ENCODE measurements at regions not wholly inside any gene's neighbourhood (a gene's known extent, or its start where the extent isn't known, plus 50 kb on each side); places are given as distances from the start of the nearest gene placed in this dataset.

DNA sequence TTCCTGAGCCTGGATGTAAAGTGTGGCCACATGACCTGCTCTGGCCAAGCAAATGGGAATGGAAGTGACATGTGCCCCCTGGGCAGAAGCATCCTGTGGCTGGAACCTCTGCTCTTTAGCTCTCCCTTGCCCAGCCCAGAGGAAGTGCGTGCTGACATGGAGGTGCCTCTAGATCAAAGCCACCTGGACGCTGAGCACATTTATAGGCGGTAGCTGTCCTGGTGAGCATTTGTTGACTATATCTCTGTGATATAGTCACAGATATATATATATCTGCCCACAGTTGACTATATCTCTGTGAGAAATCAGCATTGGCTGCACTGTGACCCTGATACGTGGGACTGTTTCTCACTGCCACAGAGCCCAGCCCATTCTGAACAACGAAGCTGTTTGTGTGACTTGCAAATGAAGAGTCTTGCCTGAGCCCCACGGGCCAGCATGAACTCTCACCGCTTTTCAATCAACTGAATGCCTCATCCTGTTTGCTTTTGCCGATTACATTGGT is 118.8 kb downstream of the C16orf95 start:
- DNase-seq (ENCODE audit: low spot score): no peak
- H3K36me3 ChIP-seq (ENCODE audit: insufficient read depth, low read length, poor library complexity, severe bottlenecking): no peaks in the 10 kb centered on the region
- H3K27ac ChIP-seq (ENCODE audit: low read depth, low read length, poor library complexity, severe bottlenecking): no peak overlapping the region
- TF ChIP-seq, protein P1, sequence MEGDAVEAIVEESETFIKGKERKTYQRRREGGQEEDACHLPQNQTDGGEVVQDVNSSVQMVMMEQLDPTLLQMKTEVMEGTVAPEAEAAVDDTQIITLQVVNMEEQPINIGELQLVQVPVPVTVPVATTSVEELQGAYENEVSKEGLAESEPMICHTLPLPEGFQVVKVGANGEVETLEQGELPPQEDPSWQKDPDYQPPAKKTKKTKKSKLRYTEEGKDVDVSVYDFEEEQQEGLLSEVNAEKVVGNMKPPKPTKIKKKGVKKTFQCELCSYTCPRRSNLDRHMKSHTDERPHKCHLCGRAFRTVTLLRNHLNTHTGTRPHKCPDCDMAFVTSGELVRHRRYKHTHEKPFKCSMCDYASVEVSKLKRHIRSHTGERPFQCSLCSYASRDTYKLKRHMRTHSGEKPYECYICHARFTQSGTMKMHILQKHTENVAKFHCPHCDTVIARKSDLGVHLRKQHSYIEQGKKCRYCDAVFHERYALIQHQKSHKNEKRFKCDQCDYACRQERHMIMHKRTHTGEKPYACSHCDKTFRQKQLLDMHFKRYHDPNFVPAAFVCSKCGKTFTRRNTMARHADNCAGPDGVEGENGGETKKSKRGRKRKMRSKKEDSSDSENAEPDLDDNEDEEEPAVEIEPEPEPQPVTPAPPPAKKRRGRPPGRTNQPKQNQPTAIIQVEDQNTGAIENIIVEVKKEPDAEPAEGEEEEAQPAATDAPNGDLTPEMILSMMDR (conservative IDR thresholded peaks at IDR 0.05; ENCODE audit: low read depth, low read length): no peak
- TF ChIP-seq EZH2 (IDR thresholded peaks at IDR 0.05; ENCODE audit: borderline replicate concordance, low read depth, low read length, poor library complexity, severe bottlenecking): no peak
- no peaks in the 10 kb centered on the region for H3K4me1 ChIP-seq (ENCODE audit: insufficient read depth, low read length, poor library complexity, severe bottlenecking)
- intact Hi-C loops (cut with micrococcal nuclease; ENCODE audit: unreplicated experiment): no loop called here
- H3K27me3 ChIP-seq (replicated peaks; ENCODE audit: insufficient read depth, low read depth, low read length, poor library complexity): no peaks in the 10 kb centered on the region
- no peak overlapping the region for H3K4me3 ChIP-seq (ENCODE audit: low read depth, low read length, poor library complexity, severe bottlenecking)
- ChIA-PET POLR2A (ENCODE audit: low non-redundant PET) (no interaction called here), CTCF (no interaction called here)
- BruUV-seq (replicated peaks): no TSS peak
- H3K9me3 ChIP-seq (ENCODE audit: low read depth, low read length, poor library complexity, severe bottlenecking): no peaks in the 10 kb centered on the region

DNA sequence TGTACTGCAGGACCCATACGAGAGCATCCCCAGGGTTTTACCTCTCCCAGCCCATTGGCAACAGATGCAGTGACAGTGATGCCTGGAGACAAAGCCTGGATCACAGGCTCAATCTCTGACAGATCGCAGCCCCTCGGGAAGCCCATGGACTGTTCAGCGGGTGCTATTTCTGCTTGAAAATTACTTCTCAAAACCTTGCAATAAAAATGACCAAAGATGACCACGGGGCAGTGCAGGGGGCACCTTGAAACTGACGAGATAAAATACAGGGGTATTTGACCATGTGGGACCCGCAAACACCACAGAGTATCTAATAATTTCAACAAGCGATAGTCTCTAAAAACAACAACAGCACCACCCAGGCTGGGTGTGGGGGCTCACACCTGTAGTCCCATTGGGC is 118.3 kb downstream of the C16orf95 start:
- no TSS peak for BruUV-seq (replicated peaks)
- TF ChIP-seq, protein P1 (conservative IDR thresholded peaks at IDR 0.05; ENCODE audit: low read depth, low read length): no peak
- TF ChIP-seq EZH2 (IDR thresholded peaks at IDR 0.05; ENCODE audit: borderline replicate concordance, low read depth, low read length, poor library complexity, severe bottlenecking): no peak
- H3K27ac ChIP-seq (ENCODE audit: low read depth, low read length, poor library complexity, severe bottlenecking): no peak overlapping the region
- no peak overlapping the region for H3K4me3 ChIP-seq (ENCODE audit: low read depth, low read length, poor library complexity, severe bottlenecking)
- CTCF ChIA-PET: no interaction called here
- H3K27me3 ChIP-seq (replicated peaks; ENCODE audit: insufficient read depth, low read depth, low read length, poor library complexity): no peaks in the 10 kb centered on the region
- POLR2A ChIA-PET (ENCODE audit: low non-redundant PET): no interaction called here
- no peaks in the 10 kb centered on the region for H3K36me3 ChIP-seq (ENCODE audit: insufficient read depth, low read length, poor library complexity, severe bottlenecking)
- intact Hi-C loops (cut with micrococcal nuclease; ENCODE audit: unreplicated experiment): no loop called here
- no peaks in the 10 kb centered on the region for H3K4me1 ChIP-seq (ENCODE audit: insufficient read depth, low read length, poor library complexity, severe bottlenecking)
- no peak for DNase-seq (ENCODE audit: low spot score)
- H3K9me3 ChIP-seq (ENCODE audit: low read depth, low read length, poor library complexity, severe bottlenecking): no peaks in the 10 kb centered on the region

DNA sequence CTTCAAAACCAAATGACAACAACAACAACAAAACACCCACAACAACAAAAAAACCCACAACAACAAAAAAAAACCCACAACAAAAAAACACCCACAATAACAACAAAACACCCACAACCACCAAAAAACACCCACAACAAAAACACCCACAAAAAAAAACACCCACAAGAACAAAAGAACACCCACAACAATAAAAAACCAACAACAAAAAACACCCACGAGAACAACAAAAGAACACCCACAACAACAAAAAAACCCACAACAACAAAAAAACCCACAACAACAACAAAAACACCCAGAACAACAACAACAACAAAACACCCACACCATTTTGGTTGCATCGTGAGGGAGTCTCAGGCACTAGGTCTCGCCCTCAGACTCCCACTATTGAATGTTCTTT is 117.8 kb downstream of the C16orf95 start:
- DNase-seq (ENCODE audit: low spot score): no peak
- Histone ChIP-seq H3K4me3 (ENCODE audit: low read depth, low read length, poor library complexity, severe bottlenecking) (no peak overlapping the region), H3K4me1 (ENCODE audit: insufficient read depth, low read length, poor library complexity, severe bottlenecking) (no peaks in the 10 kb centered on the region), H3K27ac (ENCODE audit: low read depth, low read length, poor library complexity, severe bottlenecking) (no peak overlapping the region), H3K36me3 (ENCODE audit: insufficient read depth, low read length, poor library complexity, severe bottlenecking) (no peaks in the 10 kb centered on the region), H3K9me3 (ENCODE audit: low read depth, low read length, poor library complexity, severe bottlenecking) (no peaks in the 10 kb centered on the region), H3K27me3 (replicated peaks; ENCODE audit: insufficient read depth, low read depth, low read length, poor library complexity) (no peaks in the 10 kb centered on the region)
- ChIA-PET POLR2A (ENCODE audit: low non-redundant PET) (no interaction called here), CTCF (no interaction called here)
- no TSS peak for BruUV-seq (replicated peaks)
- TF ChIP-seq EZH2 (IDR thresholded peaks at IDR 0.05; ENCODE audit: borderline replicate concordance, low read depth, low read length, poor library complexity, severe bottlenecking): no peak
- TF ChIP-seq, protein P1 (conservative IDR thresholded peaks at IDR 0.05; ENCODE audit: low read depth, low read length): no peak
- intact Hi-C loops (cut with micrococcal nuclease; ENCODE audit: unreplicated experiment): no loop called here
